Coronary artery (tissue), 2 donors: ENCODE measurements at regions not wholly inside any gene's neighbourhood (a gene's known extent, or its start where the extent isn't known, plus 50 kb on each side); places are given as distances from the start of the nearest gene placed in this dataset.

Experiments used
- DNase-seq: peaks from one replicate; pipeline ENCODE4 v3.0.0-alpha.2; 2017; ENCODE audit warnings: low spot score
- H3K27ac ChIP-seq, 2 donors: fragments of 200-600 bp; sonication (generic); one replicate each; pipeline ENCODE4 v1.5.1; 2016 to 2019
- H3K4me3 ChIP-seq: fragments of 200-600 bp; sonication (generic); 2 replicates; pipeline ENCODE4 v1.5.1; 2016; ENCODE audit warnings: mild to moderate bottlenecking, moderate library complexity
- CTCF ChIP-seq: fragments of 200-600 bp; sonication (generic); IDR thresholded peaks from one replicate; pipeline ENCODE4 v1.5.1; 2019; ENCODE audit warnings: antibody characterized with exemption

- Histone ChIP-seq H3K27ac (no peak overlapping the region), H3K4me3 (no peak overlapping the region)
- no peak for DNase-seq
- no peak for TF ChIP-seq CTCF
Observed at GRCh38 chr3:193800138-193801043, 207.4 kb downstream of the OPA1 start.

GRCh38 chr3:193801097-193801496 is 208.1 kb downstream of the OPA1 start:
- TF ChIP-seq CTCF: no peak
- no peak overlapping the region for H3K27ac ChIP-seq

DNA sequence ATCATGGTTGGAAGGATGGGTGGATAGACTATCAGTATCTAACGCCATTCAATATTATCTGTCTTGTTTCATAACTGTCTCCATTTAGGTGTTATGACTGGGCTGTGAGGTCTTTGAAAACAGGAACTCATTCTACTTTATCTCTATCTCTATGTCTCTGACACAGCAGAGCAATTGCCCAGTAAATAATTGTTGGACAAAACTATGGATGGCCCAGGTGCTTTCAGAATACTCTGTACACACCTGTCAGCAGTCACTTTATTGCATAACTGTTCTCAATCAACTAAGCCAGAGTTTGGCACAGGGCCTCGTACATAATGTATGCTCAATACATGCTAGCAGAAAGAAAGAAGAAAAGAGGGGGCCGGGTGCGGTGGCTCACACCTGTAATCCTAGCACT is 210.3 kb downstream of the OPA1 start:
- Histone ChIP-seq H3K4me3 (no peak overlapping the region), H3K27ac (no peak overlapping the region)
- TF ChIP-seq CTCF: no peak
- no peak for DNase-seq

More at GRCh38 chr3:193801097-193801496, 208.1 kb downstream of the OPA1 start:
- no peak overlapping the region for H3K4me3 ChIP-seq
- DNase-seq: no peak

DNA sequence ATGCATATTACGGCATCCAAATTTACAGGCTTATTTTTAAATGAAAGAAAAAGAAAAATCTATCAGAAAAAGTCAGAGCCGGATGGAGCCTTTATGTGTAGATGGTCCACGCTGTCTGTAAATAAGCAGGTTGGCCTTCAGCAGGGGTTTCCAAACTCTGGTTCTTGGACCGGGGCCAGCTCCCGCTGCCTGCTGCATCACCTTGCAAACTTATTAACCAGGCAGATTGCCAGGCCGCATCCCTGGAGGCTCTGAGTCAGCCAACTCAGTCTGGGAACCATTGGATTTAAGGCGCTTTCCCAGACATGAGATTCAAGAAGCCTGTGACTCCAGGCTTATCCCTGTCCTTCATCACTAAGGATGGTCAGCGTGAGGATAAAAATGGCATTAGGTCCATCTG is 212.4 kb downstream of the OPA1 start:
- Histone ChIP-seq H3K4me3 (no peak overlapping the region), H3K27ac (no peak overlapping the region)
- TF ChIP-seq CTCF: no peak
- no peak for DNase-seq

DNA sequence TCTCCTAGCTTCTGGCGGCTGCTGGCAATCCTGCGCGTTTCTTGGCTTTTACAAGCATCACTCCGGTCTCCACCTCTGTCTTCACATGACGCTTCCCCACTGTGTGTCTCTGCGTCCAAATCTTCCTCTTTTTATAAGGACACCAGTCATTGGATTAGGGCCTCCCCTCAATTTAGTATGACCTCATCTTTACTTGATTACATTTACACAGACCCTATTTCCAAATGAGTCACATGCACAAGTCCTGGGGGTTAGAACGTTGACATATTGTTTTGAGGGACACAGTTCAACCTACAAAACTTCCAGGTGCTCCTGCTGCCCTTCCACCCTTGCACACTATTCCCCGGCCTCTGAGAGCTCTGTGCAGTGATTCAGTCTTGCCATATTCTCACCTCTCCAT is 215.3 kb downstream of the OPA1 start:
- Histone ChIP-seq H3K27ac (no peak overlapping the region), H3K4me3 (no peak overlapping the region)
- TF ChIP-seq CTCF: no peak
- no peak for DNase-seq

- H3K4me3 ChIP-seq: no peak overlapping the region
- no peak for DNase-seq
- no peak for TF ChIP-seq CTCF
- H3K27ac ChIP-seq: no peak overlapping the region
Observed at GRCh38 chr3:193809106-193809505, 216.1 kb downstream of the OPA1 start.
